IMR-90 (cell line): ENCODE measurements at regions not wholly inside any gene's neighbourhood (a gene's known extent, or its start where the extent isn't known, plus 50 kb on each side); places are given as distances from the start of the nearest gene placed in this dataset.

Experiments
- ATAC-seq: fragments of 200-7000 bp; cut with Tn5 transposase; 2 replicates; pipeline ENCODE4 v1.9.1; 2020; ENCODE audit warnings: low read depth, mild to moderate bottlenecking, moderate library complexity
- BruUV-seq: library from RNA; stranded (reverse); fragments of 400-500 nt; replicated peaks from 2 replicates; lab custom pipeline; 2021; lab: Mats Ljungman, UMichigan
- CTCF ChIA-PET: fragments of 300-600 bp; formaldehyde crosslinking; extraction: SDS; loops from one replicate; lab custom pipeline; 2021; ENCODE audit warnings: antibody characterized with exemption; lab: Yijun Ruan, JAX
- POLR2A ChIA-PET: fragments of 300-600 bp; sonication (Branson Sonifier 250); formaldehyde crosslinking; loops from one replicate; lab custom pipeline; 2022; ENCODE audit warnings: antibody characterized with exemption; ENCODE audit not compliant: unreplicated experiment; lab: Charles Lee
- DNase-seq: peaks from one replicate; pipeline ENCODE4 v3.0.0; 2013
- H2AFZ ChIP-seq: replicated peaks from 2 replicates; pipeline ENCODE3; 2013; ENCODE audit warnings: low read length, mild to moderate bottlenecking; ENCODE audit not compliant: poor library complexity
- H2AK5ac ChIP-seq: 2 replicates; pipeline ENCODE4 v1.6.1; 2013; ENCODE audit warnings: low read depth, low read length, inconsistent platforms
- H2AK9ac ChIP-seq: replicated peaks from 2 replicates; pipeline ENCODE3; 2013; ENCODE audit warnings: mild to moderate bottlenecking, low read depth, low read length, moderate library complexity; ENCODE audit not compliant: poor library complexity
- H2BK120ac ChIP-seq: 2 replicates; pipeline ENCODE4 v1.6.1; 2013; ENCODE audit warnings: low read depth, low read length, inconsistent platforms
- H2BK15ac ChIP-seq: 3 replicates; pipeline ENCODE4 v1.6.1; 2013; ENCODE audit warnings: low read depth, low read length, inconsistent platforms
- H2BK20ac ChIP-seq: 2 replicates; pipeline ENCODE4 v1.6.1; 2013; ENCODE audit warnings: low read depth, mild to moderate bottlenecking, inconsistent platforms, low read length, moderate library complexity
- H2BK5ac ChIP-seq: 2 replicates; pipeline ENCODE4 v1.6.1; 2013; ENCODE audit warnings: mild to moderate bottlenecking, low read depth, low read length, inconsistent platforms; ENCODE audit not compliant: poor library complexity, severe bottlenecking
- H3K14ac ChIP-seq: replicated peaks from 2 replicates; pipeline ENCODE4 v1.6.1; 2013; ENCODE audit warnings: low read depth, low read length, inconsistent platforms
- H3K18ac ChIP-seq: 2 replicates; pipeline ENCODE4 v1.6.1; 2013; ENCODE audit warnings: low read depth, low read length, control low read depth
- H3K23ac ChIP-seq: 2 replicates; pipeline ENCODE4 v1.6.1; 2013; ENCODE audit warnings: low read depth, low read length, inconsistent platforms
- H3K27ac ChIP-seq: 2 replicates; pipeline ENCODE4 v1.5.1; 2013; ENCODE audit warnings: mild to moderate bottlenecking, control low read depth, low read length; ENCODE audit not compliant: insufficient read depth
- H3K27me3 ChIP-seq: 2 replicates; pipeline ENCODE4 v1.6.1; 2013; ENCODE audit warnings: low read length; ENCODE audit not compliant: control insufficient read depth, insufficient read depth
- H3K36me3 ChIP-seq: 2 replicates; pipeline ENCODE4 v1.6.1; 2013; ENCODE audit warnings: low read length, mixed read lengths; ENCODE audit not compliant: control insufficient read depth, insufficient read depth
- H3K4ac ChIP-seq: 2 replicates; pipeline ENCODE4 v1.6.1; 2013; ENCODE audit warnings: low read depth, low read length, inconsistent platforms
- H3K4me1 ChIP-seq: 2 replicates; pipeline ENCODE4 v1.6.1; 2013; ENCODE audit warnings: low read length, mixed read lengths; ENCODE audit not compliant: control insufficient read depth, insufficient read depth
- H3K4me2 ChIP-seq: 2 replicates; pipeline ENCODE4 v1.6.1; 2013; ENCODE audit warnings: low read depth, mild to moderate bottlenecking, control low read depth, low read length, moderate library complexity
- H3K4me3 ChIP-seq: 2 replicates; pipeline ENCODE4 v1.5.1; 2013; ENCODE audit warnings: low read depth, mild to moderate bottlenecking, control low read depth, low read length, moderate library complexity; ENCODE audit not compliant: insufficient read depth
- H3K56ac ChIP-seq: 2 replicates; pipeline ENCODE4 v1.6.1; 2013; ENCODE audit warnings: low read length, inconsistent platforms; ENCODE audit not compliant: insufficient read depth; ENCODE audit errors: extremely low read depth
- H3K79me1 ChIP-seq, 2 experiments: 2 replicates each; pipeline ENCODE4 v1.6.1; 2013; ENCODE audit warnings: low read length in 2 of 2, inconsistent platforms in 1 of 2, low read depth in 1 of 2
- H3K9ac ChIP-seq: 2 replicates; pipeline ENCODE4 v1.6.1; 2013; ENCODE audit warnings: low read depth, low read length, control low read depth
- H3K9me1 ChIP-seq: 2 replicates; pipeline ENCODE4 v1.6.1; 2013; ENCODE audit warnings: low read length, inconsistent platforms; ENCODE audit not compliant: insufficient read depth
- H3K9me3 ChIP-seq: 2 replicates; pipeline ENCODE4 v1.6.1; 2013; ENCODE audit warnings: low read length; ENCODE audit not compliant: control insufficient read depth, insufficient read depth
- H4K20me1 ChIP-seq: 2 replicates; pipeline ENCODE4 v1.6.1; 2013; ENCODE audit warnings: low read length, inconsistent platforms; ENCODE audit not compliant: insufficient read depth
- H4K5ac ChIP-seq: 2 replicates; pipeline ENCODE4 v1.6.1; 2013; ENCODE audit warnings: mild to moderate bottlenecking, low read depth, low read length, control low read depth
- H4K8ac ChIP-seq, 2 experiments: 2 replicates each; pipeline ENCODE4 v1.6.1; 2013; ENCODE audit warnings: low read depth in 2 of 2, low read length in 2 of 2, control low read depth in 1 of 2, inconsistent platforms in 1 of 2
- H4K91ac ChIP-seq: 2 replicates; pipeline ENCODE4 v1.6.1; 2013; ENCODE audit warnings: low read depth, low read length, inconsistent platforms; ENCODE audit not compliant: insufficient read depth
- BHLHE40 ChIP-seq: fragments of 150-350 bp; IDR thresholded peaks from 2 replicates; pipeline ENCODE4 v1.6.1; 2016; ENCODE audit warnings: mild to moderate bottlenecking, low read depth, low read length
- CEBPB ChIP-seq: IDR thresholded peaks from 2 replicates; pipeline ENCODE4 v1.6.1; 2012; ENCODE audit warnings: low read depth, low read length, improper control_type of control experiment
- CHD1 ChIP-seq: IDR thresholded peaks from 2 replicates; pipeline ENCODE4 v1.6.1; 2012; ENCODE audit warnings: low read depth, low read length, improper control_type of control experiment
- CTCF ChIP-seq: conservative IDR thresholded peaks from 2 replicates; pipeline ENCODE4 v1.5.1; 2012; ENCODE audit warnings: mild to moderate bottlenecking, low read depth, low read length, improper control_type of control experiment
- FOS ChIP-seq: fragments of 150-350 bp; IDR thresholded peaks from 2 replicates; pipeline ENCODE4 v1.6.1; 2016; ENCODE audit warnings: low read depth, low read length
- MAZ ChIP-seq: IDR thresholded peaks from 2 replicates; pipeline ENCODE4 v1.6.1; 2012; ENCODE audit warnings: low read depth, mild to moderate bottlenecking, low read length, improper control_type of control experiment, moderate library complexity, borderline replicate concordance
- MXI1 ChIP-seq: IDR thresholded peaks from 2 replicates; pipeline ENCODE4 v1.6.1; 2012; ENCODE audit warnings: low read depth, mild to moderate bottlenecking, low read length, moderate library complexity, borderline replicate concordance
- NFE2L2 ChIP-seq: fragments of 150-350 bp; IDR thresholded peaks from 2 replicates; pipeline ENCODE4 v1.6.1; 2016; ENCODE audit warnings: low read depth, mild to moderate bottlenecking, low read length
- POLR2A ChIP-seq: IDR thresholded peaks from 2 replicates; pipeline ENCODE4 v1.6.1; 2012; ENCODE audit warnings: mild to moderate bottlenecking, low read depth, low read length
- RCOR1 ChIP-seq: IDR thresholded peaks from 2 replicates; pipeline ENCODE4 v1.6.1; 2012; ENCODE audit warnings: mild to moderate bottlenecking, low read length, improper control_type of control experiment; ENCODE audit not compliant: insufficient replicate concordance
- RFX5 ChIP-seq: IDR thresholded peaks from 2 replicates; pipeline ENCODE4 v1.8.0; 2012; ENCODE audit warnings: low read depth, mild to moderate bottlenecking, low read length, moderate library complexity
- SMC3 ChIP-seq: fragments of 150-350 bp; IDR thresholded peaks from 2 replicates; pipeline ENCODE4 v1.6.1; 2016; ENCODE audit warnings: low read depth, mild to moderate bottlenecking, antibody characterized with exemption, low read length, moderate library complexity
- WGBS, 2 experiments: methylation state at CpG; one replicate each; pipeline versions ENCODE4 v1.1.5 to v1.1.7; 2013; ENCODE audit warnings: missing lambda C conversion rate in 2 of 2; ENCODE audit not compliant: insufficient read length in 1 of 2; ENCODE audit errors: extremely low coverage in 2 of 2; 5-methylcytosine and 5-hydroxymethylcytosine counted together
- dilution Hi-C: fragments of 300-500 bp; cut with HindIII; formaldehyde crosslinking; loops from one replicate; pipeline ENCODE4 v1.14.3; 2018; ENCODE audit warnings: low sequenced_read_pairs; ENCODE audit not compliant: unreplicated experiment
- in situ Hi-C: fragments of 300-500 bp; cut with MboI; formaldehyde crosslinking; loops from 3 replicates; pipeline ENCODE4 v1.14.3; 2019; ENCODE audit warnings: low sequenced_read_pairs, inconsistent platforms, mixed read lengths
- intact Hi-C: fragments of 100-400 bp; cut with micrococcal nuclease; formaldehyde crosslinking; loops from 2 replicates; pipeline ENCODE4 v1.10.0; 2022
- TF ChIP-seq, protein P1 (sequence below): fragments of 150-350 bp; IDR thresholded peaks from 2 replicates; pipeline ENCODE4 v1.6.1; 2017; ENCODE audit warnings: mild to moderate bottlenecking, antibody characterized with exemption, low read length, low read depth

DNA sequence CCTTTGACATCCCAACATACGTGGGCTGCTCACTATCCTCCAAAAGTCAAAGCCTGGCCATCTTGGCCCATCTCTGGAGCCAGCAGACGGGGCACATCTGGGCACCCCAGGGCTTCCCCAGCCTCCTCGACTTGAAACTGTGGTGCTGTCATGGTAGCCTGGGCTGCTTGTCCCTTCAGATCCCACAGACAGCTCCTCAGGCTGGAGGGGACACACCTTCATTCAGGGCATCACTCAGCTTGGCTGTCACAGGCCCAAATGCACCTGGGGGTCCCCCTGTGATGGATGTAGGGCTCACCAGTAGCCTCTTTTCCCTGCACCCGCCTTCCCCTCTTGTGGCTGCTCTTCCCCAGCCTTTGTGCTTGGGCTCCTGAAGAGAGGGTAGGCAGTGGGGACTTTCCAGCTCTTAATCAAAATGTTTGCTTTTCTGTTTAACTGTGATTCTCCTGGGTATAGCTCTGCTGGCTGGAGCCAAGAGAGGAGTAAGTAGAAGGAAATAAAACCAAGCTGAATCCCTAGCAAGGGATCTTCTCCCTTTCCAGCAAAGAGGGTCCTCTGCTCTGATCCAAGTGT lies 92.3 kb downstream of the GYPC start:
- no peak overlapping the region for H2AK5ac ChIP-seq
- CTCF ChIA-PET = no interaction called here
- intact Hi-C loops = no loop called here

More for the DNA sequence above, 92.3 kb downstream of the GYPC start:
- Histone ChIP-seq H3K9me3 (no peaks in the 10 kb centered on the region), H3K27me3 (peaks cover 2% of the 10 kb centered on the region; the same call in 1 of the 2 replicates), H3K36me3 (no peaks in the 10 kb centered on the region), H3K14ac (no peak overlapping the region), H4K20me1 (no peaks in the 10 kb centered on the region), H3K4me2 (no peak overlapping the region), H4K5ac (no peak overlapping the region), H2AK9ac (no peak overlapping the region), H3K9ac (no peak overlapping the region), H4K91ac (no peak overlapping the region), H3K9me1 (no peaks in the 10 kb centered on the region), H3K23ac (no peak overlapping the region), H2BK5ac (no peak overlapping the region), H3K4me1 (no peaks in the 10 kb centered on the region), H3K18ac (no peak overlapping the region), H3K4ac (no peak overlapping the region), H4K8ac (no peak overlapping the region), H2BK15ac (no peak overlapping the region), H3K56ac (no peak overlapping the region), H3K4me3 (no peak overlapping the region), H3K27ac (no peak overlapping the region), H3K79me1 (no peaks in the 10 kb centered on the region), H2BK120ac (no peak overlapping the region), H2BK20ac (no peak overlapping the region), H2AFZ (no peak overlapping the region)
- in situ Hi-C loops (no loop called here), dilution Hi-C loops (no loop called here)
- no peak for TF ChIP-seq CHD1
- no peak for TF ChIP-seq CTCF
- no peak for TF ChIP-seq POLR2A
- no peak for TF ChIP-seq MXI1
- TF ChIP-seq MAZ = no peak
- no peak for TF ChIP-seq CEBPB
- no peak for TF ChIP-seq RCOR1
- no peak for TF ChIP-seq NFE2L2
- no peak for TF ChIP-seq SMC3
- TF ChIP-seq FOS = no peak
- TF ChIP-seq, protein P1, sequence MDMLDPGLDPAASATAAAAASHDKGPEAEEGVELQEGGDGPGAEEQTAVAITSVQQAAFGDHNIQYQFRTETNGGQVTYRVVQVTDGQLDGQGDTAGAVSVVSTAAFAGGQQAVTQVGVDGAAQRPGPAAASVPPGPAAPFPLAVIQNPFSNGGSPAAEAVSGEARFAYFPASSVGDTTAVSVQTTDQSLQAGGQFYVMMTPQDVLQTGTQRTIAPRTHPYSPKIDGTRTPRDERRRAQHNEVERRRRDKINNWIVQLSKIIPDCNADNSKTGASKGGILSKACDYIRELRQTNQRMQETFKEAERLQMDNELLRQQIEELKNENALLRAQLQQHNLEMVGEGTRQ = no peak
- TF ChIP-seq BHLHE40 = no peak
- TF ChIP-seq RFX5 = no peak
- POLR2A ChIA-PET = no interaction called here
- DNase-seq (no peak), ATAC-seq (no peak)
- WGBS, 2 experiments = 0% methylated on average over 1 of the region's 4 CpGs; no CpG with 5 or more reads in 1 of the 2 experiments
- no TSS peak for BruUV-seq
